Upper lobe of left lung (tissue), 4 donors: ENCODE measurements at regions not wholly inside any gene's neighbourhood (a gene's known extent, or its start where the extent isn't known, plus 50 kb on each side); places are given as distances from the start of the nearest gene placed in this dataset.

Experiments used
- POLR2A ChIP-seq, 4 donors: fragments of 450-650 bp; IDR thresholded peaks; one replicate each; pipeline ENCODE4 v1.5.1; 2016 to 2017; ENCODE audit warnings: antibody characterized with exemption in 4 of 4, mild to moderate bottlenecking in 2 of 4
- TF ChIP-seq, protein P1 (sequence below), 6 experiments: fragments of 450-650 bp in 4 of 6; fragments of 200-600 bp in 2 of 6; sonication (generic) in 2 of 6; IDR thresholded peaks; one replicate each; pipeline ENCODE4 v1.5.1; 2016 to 2019; ENCODE audit warnings: antibody characterized with exemption in 6 of 6

GRCh38 chr1:201591348-201591747, 52.4 kb downstream of the NAV1 start:
- TF ChIP-seq, protein P1, sequence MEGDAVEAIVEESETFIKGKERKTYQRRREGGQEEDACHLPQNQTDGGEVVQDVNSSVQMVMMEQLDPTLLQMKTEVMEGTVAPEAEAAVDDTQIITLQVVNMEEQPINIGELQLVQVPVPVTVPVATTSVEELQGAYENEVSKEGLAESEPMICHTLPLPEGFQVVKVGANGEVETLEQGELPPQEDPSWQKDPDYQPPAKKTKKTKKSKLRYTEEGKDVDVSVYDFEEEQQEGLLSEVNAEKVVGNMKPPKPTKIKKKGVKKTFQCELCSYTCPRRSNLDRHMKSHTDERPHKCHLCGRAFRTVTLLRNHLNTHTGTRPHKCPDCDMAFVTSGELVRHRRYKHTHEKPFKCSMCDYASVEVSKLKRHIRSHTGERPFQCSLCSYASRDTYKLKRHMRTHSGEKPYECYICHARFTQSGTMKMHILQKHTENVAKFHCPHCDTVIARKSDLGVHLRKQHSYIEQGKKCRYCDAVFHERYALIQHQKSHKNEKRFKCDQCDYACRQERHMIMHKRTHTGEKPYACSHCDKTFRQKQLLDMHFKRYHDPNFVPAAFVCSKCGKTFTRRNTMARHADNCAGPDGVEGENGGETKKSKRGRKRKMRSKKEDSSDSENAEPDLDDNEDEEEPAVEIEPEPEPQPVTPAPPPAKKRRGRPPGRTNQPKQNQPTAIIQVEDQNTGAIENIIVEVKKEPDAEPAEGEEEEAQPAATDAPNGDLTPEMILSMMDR (IDR thresholded peaks at IDR 0.05): no peak
- no peak for TF ChIP-seq POLR2A (IDR thresholded peaks at IDR 0.05)
